ENCODE measurements at regions not wholly inside any gene's neighbourhood (a gene's known extent, or its start where the extent isn't known, plus 50 kb on each side); places are given as distances from the start of the nearest gene placed in this dataset.

DNA sequence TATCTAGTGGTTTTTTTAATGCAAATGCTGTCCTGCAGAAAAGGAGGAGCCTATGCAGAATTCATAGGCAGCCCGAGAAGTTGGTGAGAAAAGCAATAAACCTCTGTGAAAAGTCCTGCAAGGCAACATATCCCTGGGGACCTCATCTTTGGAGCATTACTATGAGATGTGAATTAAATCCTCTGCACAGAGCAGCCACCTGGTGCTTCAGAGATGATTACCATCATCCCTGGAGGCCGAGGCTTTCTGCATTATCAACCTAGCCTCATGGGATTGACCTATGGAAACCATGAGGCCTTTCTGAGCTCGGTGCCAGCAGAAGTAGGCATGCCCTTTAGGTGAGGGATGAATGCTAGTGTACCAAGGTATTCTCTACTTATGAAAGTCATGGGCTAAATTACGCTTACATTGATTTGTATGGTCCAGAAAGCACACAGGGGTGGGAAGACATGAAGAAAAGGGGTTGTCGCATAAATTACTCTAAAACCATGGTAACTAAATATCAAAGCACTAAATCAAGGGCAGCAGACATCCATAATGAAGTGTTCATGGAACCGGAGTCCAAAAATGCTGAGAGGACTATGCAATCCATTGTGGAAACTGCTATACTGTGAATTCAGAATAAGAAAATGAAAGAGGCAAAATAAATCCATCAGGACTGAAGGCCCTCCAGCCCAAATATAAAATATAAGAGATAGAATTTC lies 623.5 kb upstream of the DDX18 start:
- no peak for DNase-seq (ENCODE audit: low read depth)
- Mint-ChIP-seq H3K4me1 (ENCODE audit: low read depth, unreplicated experiment) (peaks cover 9% of the 10 kb centered on the region), H3K4me3 (ENCODE audit: unreplicated experiment) (no peak overlapping the region), H3K9me3 (ENCODE audit: unreplicated experiment) (no peaks in the 10 kb centered on the region), H3K27me3 (ENCODE audit: low read depth, unreplicated experiment) (no peaks in the 10 kb centered on the region), H3K27ac (ENCODE audit: unreplicated experiment) (no peak overlapping the region), H3K36me3 (ENCODE audit: low read depth, unreplicated experiment) (no peaks in the 10 kb centered on the region)
- H3K4me3 ChIP-seq (ENCODE audit: insufficient read depth, low read depth, low read length) = no peak overlapping the region
- H3K27ac ChIP-seq (ENCODE audit: low read depth, low read length) = no peak overlapping the region
- H3K9me3 ChIP-seq (ENCODE audit: insufficient read depth, low read depth, low read length) = peaks cover 4% of the 10 kb centered on the region
- TF ChIP-seq, protein P1, sequence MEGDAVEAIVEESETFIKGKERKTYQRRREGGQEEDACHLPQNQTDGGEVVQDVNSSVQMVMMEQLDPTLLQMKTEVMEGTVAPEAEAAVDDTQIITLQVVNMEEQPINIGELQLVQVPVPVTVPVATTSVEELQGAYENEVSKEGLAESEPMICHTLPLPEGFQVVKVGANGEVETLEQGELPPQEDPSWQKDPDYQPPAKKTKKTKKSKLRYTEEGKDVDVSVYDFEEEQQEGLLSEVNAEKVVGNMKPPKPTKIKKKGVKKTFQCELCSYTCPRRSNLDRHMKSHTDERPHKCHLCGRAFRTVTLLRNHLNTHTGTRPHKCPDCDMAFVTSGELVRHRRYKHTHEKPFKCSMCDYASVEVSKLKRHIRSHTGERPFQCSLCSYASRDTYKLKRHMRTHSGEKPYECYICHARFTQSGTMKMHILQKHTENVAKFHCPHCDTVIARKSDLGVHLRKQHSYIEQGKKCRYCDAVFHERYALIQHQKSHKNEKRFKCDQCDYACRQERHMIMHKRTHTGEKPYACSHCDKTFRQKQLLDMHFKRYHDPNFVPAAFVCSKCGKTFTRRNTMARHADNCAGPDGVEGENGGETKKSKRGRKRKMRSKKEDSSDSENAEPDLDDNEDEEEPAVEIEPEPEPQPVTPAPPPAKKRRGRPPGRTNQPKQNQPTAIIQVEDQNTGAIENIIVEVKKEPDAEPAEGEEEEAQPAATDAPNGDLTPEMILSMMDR (IDR thresholded peaks at IDR 0.05; ENCODE audit: insufficient read depth, low read depth, low read length) = no peak
- TF ChIP-seq EZH2 (IDR thresholded peaks at IDR 0.05; ENCODE audit: insufficient read depth, low read length) = no peak
- H2AFZ ChIP-seq (ENCODE audit: low read depth, low read length) = no peak overlapping the region
- H3K9ac ChIP-seq (ENCODE audit: low read length) = no peak overlapping the region
- H4K20me1 ChIP-seq (ENCODE audit: insufficient read depth, low read length) = no peaks in the 10 kb centered on the region
- H3K79me2 ChIP-seq (ENCODE audit: insufficient read depth, low read length) = no peaks in the 10 kb centered on the region
- H3K4me2 ChIP-seq (ENCODE audit: low read length) = no peak overlapping the region
- H3K36me3 ChIP-seq (ENCODE audit: insufficient read depth, low read length) = no peaks in the 10 kb centered on the region
- FAIRE-seq = no peak
- H3K27me3 ChIP-seq (ENCODE audit: insufficient read depth, low read length) = no peaks in the 10 kb centered on the region
- H3K4me1 ChIP-seq (ENCODE audit: insufficient read depth, low read length) = no peaks in the 10 kb centered on the region

DNA sequence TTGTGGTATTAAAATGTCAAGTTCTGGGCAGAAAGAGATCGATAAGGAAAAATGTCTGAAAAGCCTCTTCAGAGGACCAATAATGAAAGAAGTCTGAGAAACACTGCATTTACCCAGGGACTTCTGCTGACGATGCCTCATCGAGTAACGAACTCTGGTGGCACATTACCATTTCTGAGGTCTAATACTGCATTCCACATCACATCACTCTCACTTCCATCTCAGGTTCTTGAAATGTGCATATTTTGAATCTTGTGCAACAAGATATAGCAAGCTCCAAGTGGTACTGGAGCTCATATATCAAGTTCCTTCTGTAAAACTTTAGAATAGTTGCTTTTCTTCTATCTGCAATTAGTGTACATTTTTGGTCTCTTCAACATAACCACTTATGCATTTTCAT lies 619.1 kb upstream of the DDX18 start:
- Mint-ChIP-seq H3K9me3 (ENCODE audit: unreplicated experiment) (no peaks in the 10 kb centered on the region), H3K27ac (ENCODE audit: unreplicated experiment) (no peak overlapping the region), H3K27me3 (ENCODE audit: low read depth, unreplicated experiment) (no peaks in the 10 kb centered on the region), H3K36me3 (ENCODE audit: low read depth, unreplicated experiment) (no peaks in the 10 kb centered on the region), H3K4me3 (ENCODE audit: unreplicated experiment) (no peak overlapping the region), H3K4me1 (ENCODE audit: low read depth, unreplicated experiment) (peaks cover 11% of the 10 kb centered on the region)
- TF ChIP-seq EZH2 (IDR thresholded peaks at IDR 0.05; ENCODE audit: insufficient read depth, low read length) = no peak
- TF ChIP-seq, protein P1 (IDR thresholded peaks at IDR 0.05; ENCODE audit: insufficient read depth, low read depth, low read length) = no peak
- no peak overlapping the region for H3K4me3 ChIP-seq (ENCODE audit: insufficient read depth, low read depth, low read length)
- no peaks in the 10 kb centered on the region for H3K79me2 ChIP-seq (ENCODE audit: insufficient read depth, low read length)
- H3K9me3 ChIP-seq (ENCODE audit: insufficient read depth, low read depth, low read length) = peaks cover 4% of the 10 kb centered on the region
- no peak overlapping the region for H2AFZ ChIP-seq (ENCODE audit: low read depth, low read length)
- FAIRE-seq (no peak), DNase-seq (ENCODE audit: low read depth) (no peak)
- H3K4me1 ChIP-seq (ENCODE audit: insufficient read depth, low read length) = no peaks in the 10 kb centered on the region
- H3K9ac ChIP-seq (ENCODE audit: low read length) = no peak overlapping the region
- H3K36me3 ChIP-seq (ENCODE audit: insufficient read depth, low read length) = no peaks in the 10 kb centered on the region
- H3K4me2 ChIP-seq (ENCODE audit: low read length) = no peak overlapping the region
- no peak overlapping the region for H3K27ac ChIP-seq (ENCODE audit: low read depth, low read length)
- no peaks in the 10 kb centered on the region for H4K20me1 ChIP-seq (ENCODE audit: insufficient read depth, low read length)
- no peaks in the 10 kb centered on the region for H3K27me3 ChIP-seq (ENCODE audit: insufficient read depth, low read length)

DNA sequence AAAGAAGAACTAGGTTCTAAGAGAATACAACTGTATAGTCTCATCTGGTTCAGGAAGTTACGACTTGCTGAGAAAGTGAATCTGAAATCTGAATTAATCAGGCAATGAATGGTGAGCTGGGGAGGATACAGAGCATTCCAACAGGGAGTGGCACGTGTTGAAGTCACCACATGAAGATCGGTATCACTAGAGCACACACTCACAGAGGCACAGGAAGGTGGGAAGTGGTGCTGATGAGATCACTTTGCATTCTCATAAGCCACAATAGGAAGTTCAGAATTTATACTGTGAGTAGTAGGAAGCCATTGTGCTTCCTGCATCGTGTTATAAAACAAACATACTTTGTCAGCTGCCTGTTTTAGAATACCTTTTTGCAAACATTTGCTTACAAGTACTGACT lies 615.0 kb upstream of the DDX18 start:
- Histone ChIP-seq H3K27ac (ENCODE audit: low read depth, low read length) (no peak overlapping the region), H3K36me3 (ENCODE audit: insufficient read depth, low read length) (no peaks in the 10 kb centered on the region), H3K27me3 (ENCODE audit: insufficient read depth, low read length) (no peaks in the 10 kb centered on the region), H3K4me2 (ENCODE audit: low read length) (no peak overlapping the region), H3K4me3 (ENCODE audit: insufficient read depth, low read depth, low read length) (no peak overlapping the region), H2AFZ (ENCODE audit: low read depth, low read length) (no peak overlapping the region), H3K79me2 (ENCODE audit: insufficient read depth, low read length) (no peaks in the 10 kb centered on the region), H3K9me3 (ENCODE audit: insufficient read depth, low read depth, low read length) (no peaks in the 10 kb centered on the region), H4K20me1 (ENCODE audit: insufficient read depth, low read length) (no peaks in the 10 kb centered on the region), H3K4me1 (ENCODE audit: insufficient read depth, low read length) (no peaks in the 10 kb centered on the region), H3K9ac (ENCODE audit: low read length) (no peak overlapping the region)
- no peak overlapping the region for H3K27ac Mint-ChIP-seq (ENCODE audit: unreplicated experiment)
- H3K4me1 Mint-ChIP-seq (ENCODE audit: low read depth, unreplicated experiment) = peaks cover 2% of the 10 kb centered on the region
- DNase-seq (ENCODE audit: low read depth) = no peak
- no peaks in the 10 kb centered on the region for H3K9me3 Mint-ChIP-seq (ENCODE audit: unreplicated experiment)
- H3K27me3 Mint-ChIP-seq (ENCODE audit: low read depth, unreplicated experiment) = peaks cover 1% of the 10 kb centered on the region
- no peak for FAIRE-seq
- no peak overlapping the region for H3K4me3 Mint-ChIP-seq (ENCODE audit: unreplicated experiment)
- no peaks in the 10 kb centered on the region for H3K36me3 Mint-ChIP-seq (ENCODE audit: low read depth, unreplicated experiment)
- TF ChIP-seq, protein P1 (IDR thresholded peaks at IDR 0.05; ENCODE audit: insufficient read depth, low read depth, low read length) = no peak
- TF ChIP-seq EZH2 (IDR thresholded peaks at IDR 0.05; ENCODE audit: insufficient read depth, low read length) = no peak
